GM19099 (cell line): ENCODE measurements at regions not wholly inside any gene's neighbourhood (a gene's known extent, or its start where the extent isn't known, plus 50 kb on each side); places are given as distances from the start of the nearest gene placed in this dataset.

Experiments
- POLR2A ChIP-seq: IDR thresholded peaks from 3 replicates; pipeline ENCODE4 v1.6.1; 2011; ENCODE audit warnings: low read depth; ENCODE audit not compliant: insufficient read length; ENCODE audit errors: extremely low read depth

GRCh38 chr16:85179344-85180046 is 67.2 kb upstream of the CIBAR2 start:
- no peak for TF ChIP-seq POLR2A

GRCh38 chr16:85180047-85180826 is 68.0 kb upstream of the CIBAR2 start:
- no peak for TF ChIP-seq POLR2A

- TF ChIP-seq POLR2A = no peak
These were observed 68.8 kb upstream of the CIBAR2 start for GRCh38 chr16:85180827-85181738.

- TF ChIP-seq POLR2A = no peak
These were observed 69.5 kb upstream of the CIBAR2 start for GRCh38 chr16:85181739-85182129.

- no peak for TF ChIP-seq POLR2A
These were observed 70.0 kb upstream of the CIBAR2 start for GRCh38 chr16:85182286-85182685.

GRCh38 chr16:85182774-85183173 is 70.5 kb upstream of the CIBAR2 start:
- TF ChIP-seq POLR2A = no peak

GRCh38 chr16:85183564-85183963 is 71.3 kb upstream of the CIBAR2 start:
- TF ChIP-seq POLR2A = no peak

- TF ChIP-seq POLR2A = no peak
These were observed 72.1 kb upstream of the CIBAR2 start for GRCh38 chr16:85184404-85184803.

GRCh38 chr16:85185303-85186100 is 73.2 kb upstream of the CIBAR2 start:
- no peak for TF ChIP-seq POLR2A

GRCh38 chr16:85187002-85187401 is 74.7 kb upstream of the CIBAR2 start:
- TF ChIP-seq POLR2A = no peak

- TF ChIP-seq POLR2A = no peak
These were observed 75.2 kb upstream of the CIBAR2 start for GRCh38 chr16:85187447-85187846.

- TF ChIP-seq POLR2A = no peak
These were observed 75.6 kb upstream of the CIBAR2 start for GRCh38 chr16:85187886-85188285.

GRCh38 chr16:85188822-85189672 is 76.8 kb upstream of the CIBAR2 start:
- no peak for TF ChIP-seq POLR2A

GRCh38 chr16:85190572-85190971 is 78.3 kb upstream of the CIBAR2 start:
- no peak for TF ChIP-seq POLR2A

- no peak for TF ChIP-seq POLR2A
These were observed 79.2 kb upstream of the CIBAR2 start for GRCh38 chr16:85191341-85191965.
